Amniotic stem cell (primary cell): ENCODE measurements at regions not wholly inside any gene's neighbourhood (a gene's known extent, or its start where the extent isn't known, plus 50 kb on each side); places are given as distances from the start of the nearest gene placed in this dataset.

Experiments
- DNase-seq: peaks from one replicate; lab custom pipeline; 2025; lab: John Stamatoyannopoulos, UW

GRCh38 chr12:124686370-124687173 is 119.2 kb upstream of the NCOR2 start:
- DNase-seq = no peak

GRCh38 chr12:124685689-124686369 is 118.4 kb upstream of the NCOR2 start:
- no peak for DNase-seq

- DNase-seq = no peak
Observed at GRCh38 chr12:124684971-124685688, 117.7 kb upstream of the NCOR2 start.

- no peak for DNase-seq
Observed at GRCh38 chr12:124684496-124684895, 117.1 kb upstream of the NCOR2 start.

GRCh38 chr12:124683152-124684124 is 116.0 kb upstream of the NCOR2 start:
- no peak for DNase-seq

GRCh38 chr12:124682425-124683151 is 115.2 kb upstream of the NCOR2 start:
- no peak for DNase-seq

- no peak for DNase-seq
Observed at GRCh38 chr12:124681779-124682391, 114.5 kb upstream of the NCOR2 start.

- no peak for DNase-seq
Observed at GRCh38 chr12:124680863-124681778, 113.7 kb upstream of the NCOR2 start.

- DNase-seq = no peak
Observed at GRCh38 chr12:124679533-124680371, 112.3 kb upstream of the NCOR2 start.

GRCh38 chr12:124679047-124679446 is 111.6 kb upstream of the NCOR2 start:
- DNase-seq = no peak

GRCh38 chr12:124678421-124678893 is 111.0 kb upstream of the NCOR2 start:
- DNase-seq = no peak

- no peak for DNase-seq
Observed at GRCh38 chr12:124677552-124678356, 110.3 kb upstream of the NCOR2 start.

GRCh38 chr12:124676714-124677462 is 109.5 kb upstream of the NCOR2 start:
- no peak for DNase-seq

- DNase-seq = no peak
Observed at GRCh38 chr12:124675881-124676713, 108.7 kb upstream of the NCOR2 start.

- no peak for DNase-seq
Observed at GRCh38 chr12:124674937-124675336, 107.5 kb upstream of the NCOR2 start.
